ENCODE measurements at regions not wholly inside any gene's neighbourhood (a gene's known extent, or its start where the extent isn't known, plus 50 kb on each side); places are given as distances from the start of the nearest gene placed in this dataset.

GRCh38 chr12:59928416-59928815 lies 332.6 kb downstream of the SLC16A7 start:
- DNase-seq (ENCODE audit: low read depth) = peak; percentile 50

- peak; percentile 84 for DNase-seq (ENCODE audit: low read depth)
Measured at GRCh38 chr12:59929110-59929509, 333.3 kb downstream of the SLC16A7 start.

GRCh38 chr12:59934486-59934885 lies 338.7 kb downstream of the SLC16A7 start:
- DNase-seq (ENCODE audit: low read depth) = no peak

- no peak for DNase-seq (ENCODE audit: low read depth)
Measured at GRCh38 chr12:59936534-59936933, 340.7 kb downstream of the SLC16A7 start.

GRCh38 chr12:59937148-59937547 lies 341.3 kb downstream of the SLC16A7 start:
- no peak for DNase-seq (ENCODE audit: low read depth)

- DNase-seq (ENCODE audit: low read depth) = peak; percentile 2
Measured at GRCh38 chr12:59938190-59938962, 342.5 kb downstream of the SLC16A7 start.

GRCh38 chr12:59940631-59941342 lies 345.0 kb downstream of the SLC16A7 start:
- no peak for DNase-seq (ENCODE audit: low read depth)

GRCh38 chr12:59941461-59941860 lies 345.6 kb downstream of the SLC16A7 start:
- DNase-seq (ENCODE audit: low read depth) = no peak

- DNase-seq (ENCODE audit: low read depth) = no peak
Measured at GRCh38 chr12:59944177-59944576, 348.3 kb downstream of the SLC16A7 start.

- DNase-seq (ENCODE audit: low read depth) = no peak
Measured at GRCh38 chr12:59946635-59947034, 350.8 kb downstream of the SLC16A7 start.

- no peak for DNase-seq (ENCODE audit: low read depth)
Measured at GRCh38 chr12:59963546-59963945, 367.7 kb downstream of the SLC16A7 start.

- peak; percentile 87 for DNase-seq (ENCODE audit: low read depth)
Measured at GRCh38 chr12:59972905-59973304, 377.1 kb downstream of the SLC16A7 start.

- peak; percentile 80 for DNase-seq (ENCODE audit: low read depth)
Measured at GRCh38 chr12:59973515-59973914, 377.7 kb downstream of the SLC16A7 start.

GRCh38 chr12:59977779-59978178 lies 381.9 kb downstream of the SLC16A7 start:
- peak; percentile 30 for DNase-seq (ENCODE audit: low read depth)

- no peak for DNase-seq (ENCODE audit: low read depth)
Measured at GRCh38 chr12:59980476-59980875, 384.6 kb downstream of the SLC16A7 start.

GRCh38 chr12:59999291-59999690 lies 403.5 kb downstream of the SLC16A7 start:
- DNase-seq (ENCODE audit: low read depth) = no peak

- DNase-seq (ENCODE audit: low read depth) = no peak
Measured at GRCh38 chr12:60010486-60010885, 414.7 kb downstream of the SLC16A7 start.

- no peak for DNase-seq (ENCODE audit: low read depth)
Measured at GRCh38 chr12:60012659-60013058, 416.8 kb downstream of the SLC16A7 start.

- DNase-seq (ENCODE audit: low read depth) = no peak
Measured at GRCh38 chr12:60014436-60014835, 418.6 kb downstream of the SLC16A7 start.

- DNase-seq (ENCODE audit: low read depth) = no peak
Measured at GRCh38 chr12:60020068-60020467, 424.2 kb downstream of the SLC16A7 start.

GRCh38 chr12:60021235-60021634 lies 425.4 kb downstream of the SLC16A7 start:
- no peak for DNase-seq (ENCODE audit: low read depth)

GRCh38 chr12:60027266-60027665 lies 431.4 kb downstream of the SLC16A7 start:
- no peak for DNase-seq (ENCODE audit: low read depth)

GRCh38 chr12:60034147-60034546 lies 438.3 kb downstream of the SLC16A7 start:
- no peak for DNase-seq (ENCODE audit: low read depth)

Measured in HT1080 (cell line).